Esophagus mucosa (tissue), 1 donor: ENCODE measurements at regions not wholly inside any gene's neighbourhood (a gene's known extent, or its start where the extent isn't known, plus 50 kb on each side); places are given as distances from the start of the nearest gene placed in this dataset.
"Not testable (repeated sequence)": the region's sequence is repeated elsewhere in the genome, so short reads cannot be mapped to it uniquely, and the experiment has no call there.

Source experiments
- ATAC-seq: fragments of 200-7000 bp; cut with Tn5 transposase; one replicate; pipeline ENCODE4 v1.9.1; 2020
- donor health status: DM: yes; HTN: yes; CAD: no.

DNA sequence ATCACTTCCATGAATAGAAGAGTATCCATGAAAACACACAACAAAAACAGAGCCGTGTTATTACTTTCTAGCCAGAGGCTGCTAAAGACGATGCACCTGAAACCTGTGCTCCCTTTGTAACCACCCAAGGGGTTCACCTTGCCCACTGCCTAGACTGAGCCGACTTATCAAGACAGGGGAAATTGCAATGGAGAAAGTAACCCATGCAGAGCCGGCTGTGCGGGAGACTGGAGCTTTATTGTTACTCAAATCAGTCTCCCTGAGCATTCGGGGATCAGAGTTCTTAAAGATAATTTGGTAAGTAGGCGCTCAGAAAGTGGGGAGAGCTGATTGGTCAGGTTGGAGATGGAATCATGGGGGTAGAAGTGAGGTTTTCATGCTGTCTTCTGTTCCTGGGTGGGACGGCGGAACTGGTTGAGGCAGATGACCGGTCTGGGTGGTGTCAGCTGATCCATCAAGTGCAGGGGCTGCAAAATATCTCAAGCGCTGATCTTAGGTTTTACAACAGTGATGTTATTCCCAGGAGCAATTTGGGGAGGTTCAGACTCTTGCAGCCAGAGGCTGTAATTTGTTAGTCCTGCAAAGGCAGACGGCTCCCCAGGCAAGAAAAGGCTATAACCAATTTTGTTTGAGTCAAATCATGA is 366.6 kb downstream of the PREX1 start:
- no peak for ATAC-seq

DNA sequence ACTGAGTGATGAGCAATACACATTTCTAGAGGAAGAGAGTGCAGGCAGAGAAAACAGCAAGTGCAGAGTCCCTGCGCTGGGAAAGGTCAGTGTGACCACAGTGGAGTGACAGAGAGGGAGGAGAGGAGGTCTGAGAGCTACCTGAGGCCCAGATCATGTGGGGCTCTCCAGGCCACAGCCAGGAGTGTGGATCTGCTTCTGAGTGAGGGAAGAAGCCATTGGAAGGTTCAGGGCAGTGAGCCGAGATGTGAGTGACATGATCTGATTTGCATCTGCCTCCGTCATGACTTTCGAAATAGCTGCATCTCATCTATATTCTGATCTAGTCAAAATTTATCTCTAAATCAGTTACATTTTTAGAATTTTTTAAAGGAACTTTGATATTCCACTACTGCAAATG is 367.1 kb downstream of the PREX1 start:
- no peak for ATAC-seq

DNA sequence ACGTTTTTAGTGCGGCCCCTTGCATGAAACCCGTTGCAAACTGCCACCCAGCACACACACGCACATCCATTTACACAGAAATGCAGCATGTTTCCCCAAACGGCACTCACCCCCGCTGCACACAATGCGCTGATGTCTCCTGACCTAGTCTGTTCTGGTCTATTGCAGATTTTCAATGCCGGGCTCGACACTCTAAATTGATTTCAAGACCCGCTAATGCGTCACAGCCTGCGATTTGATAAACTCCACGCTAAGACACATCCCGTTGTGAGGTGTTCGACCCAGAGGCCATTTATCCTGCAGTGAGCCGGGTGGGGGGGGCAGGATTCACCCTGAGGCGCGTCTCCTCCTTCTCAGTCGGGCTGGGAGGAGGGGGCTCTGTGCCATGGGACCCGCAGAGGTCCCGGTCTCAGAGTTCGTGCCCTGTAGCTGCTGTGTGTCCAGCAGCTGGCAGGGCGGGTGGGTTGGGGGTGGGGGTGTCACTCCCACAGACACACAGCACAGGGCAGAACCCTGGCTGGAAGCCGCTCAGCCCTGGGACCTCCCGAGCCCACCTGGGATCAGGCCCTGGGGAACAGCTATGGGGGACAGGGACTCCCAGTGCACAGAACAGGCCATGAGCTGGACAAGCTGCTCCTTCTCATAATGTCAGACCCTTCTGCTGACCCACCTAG is 367.9 kb downstream of the PREX1 start:
- no peak for ATAC-seq

DNA sequence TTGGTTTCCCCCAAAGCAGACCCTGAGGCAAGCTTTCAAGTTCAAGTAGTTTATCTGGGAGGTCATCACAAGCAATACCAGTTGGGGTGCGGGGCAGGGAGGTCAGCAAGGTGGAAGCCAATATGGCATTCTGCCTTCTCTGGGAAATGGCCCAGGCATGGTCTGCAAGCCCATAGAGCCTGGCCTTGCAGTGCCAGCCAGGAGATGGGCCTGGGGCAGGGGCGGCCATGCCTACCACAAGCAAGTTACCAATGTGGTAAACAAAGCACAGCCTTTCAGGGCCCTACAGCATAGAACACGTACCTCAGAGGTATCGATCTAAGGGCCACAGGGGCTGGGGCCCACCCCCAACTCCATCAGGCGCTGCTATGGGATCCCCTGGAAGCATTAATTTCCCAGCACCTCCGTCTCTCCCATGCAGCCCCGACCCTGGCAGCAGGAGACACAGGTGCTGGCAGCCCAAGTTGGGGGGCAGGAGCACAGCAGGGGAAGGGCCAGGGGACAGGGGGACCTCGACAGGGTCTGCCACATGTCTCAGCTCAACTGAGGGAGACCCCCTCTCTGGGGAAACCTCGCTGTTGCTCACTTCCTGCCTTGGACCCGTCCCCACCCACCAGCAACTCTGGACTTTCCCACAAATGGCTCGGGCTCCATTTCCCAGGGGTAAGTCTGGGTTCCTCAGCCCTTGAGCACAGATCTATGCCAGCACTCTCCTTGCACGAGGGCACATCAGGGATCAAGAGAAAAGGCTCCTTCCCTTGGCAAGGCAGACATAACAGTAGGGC is 369.0 kb downstream of the PREX1 start:
- no peak for ATAC-seq

DNA sequence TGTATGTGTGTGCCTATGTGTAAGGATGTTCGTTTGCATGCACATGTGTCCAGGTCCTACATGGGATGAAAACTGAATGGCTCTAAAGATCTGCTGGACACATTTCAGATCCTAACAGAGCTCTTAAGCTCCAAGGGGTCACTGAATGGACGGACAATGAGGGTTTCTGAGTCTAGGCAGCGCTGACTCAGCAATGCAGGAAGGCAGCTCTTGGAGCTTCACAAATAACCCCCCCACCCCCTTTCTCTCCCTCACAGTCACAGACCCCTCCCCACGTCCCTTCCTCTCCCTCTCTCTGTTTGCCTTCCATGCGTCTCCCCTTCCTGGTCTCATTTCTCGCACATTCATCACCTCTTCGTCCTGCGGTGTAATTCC is 369.8 kb downstream of the PREX1 start:
- ATAC-seq = no peak

DNA sequence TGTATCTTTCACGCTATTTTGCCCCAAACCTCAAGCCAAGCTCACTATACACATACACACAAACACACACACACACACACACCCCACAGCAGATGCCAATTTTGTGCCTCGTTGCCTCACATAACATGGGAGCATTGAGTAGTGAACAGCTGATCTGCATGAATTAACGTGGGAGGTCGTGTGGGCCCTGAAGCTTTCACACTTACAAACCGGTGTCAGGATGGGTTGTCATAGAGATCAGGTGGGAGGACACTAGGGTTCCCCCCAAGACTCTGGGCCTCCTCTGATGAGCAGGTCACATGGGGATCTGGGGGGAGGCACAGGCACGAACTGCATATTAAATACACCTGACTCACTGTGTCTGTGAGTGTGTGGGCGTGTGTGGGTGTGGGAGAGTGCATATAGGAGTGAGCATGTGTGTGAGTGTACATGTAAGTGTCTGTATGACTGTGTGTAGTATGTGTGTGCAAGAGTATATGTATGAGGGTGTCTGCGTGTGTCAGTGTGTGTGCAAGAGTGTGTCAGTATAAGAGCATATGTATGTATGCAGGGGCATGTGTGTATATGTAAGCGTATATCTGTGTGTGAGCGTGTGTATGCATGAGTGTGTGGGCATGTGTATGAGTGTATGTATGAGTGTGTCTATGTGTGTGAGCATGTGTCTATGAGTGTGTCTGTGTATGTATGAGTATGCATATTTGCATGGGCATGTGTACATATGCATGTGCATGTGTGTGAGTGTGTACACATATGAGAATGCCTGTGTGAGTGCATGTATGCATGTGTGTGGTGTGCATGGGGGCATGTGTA is 370.4 kb downstream of the PREX1 start:
- no peak for ATAC-seq

DNA sequence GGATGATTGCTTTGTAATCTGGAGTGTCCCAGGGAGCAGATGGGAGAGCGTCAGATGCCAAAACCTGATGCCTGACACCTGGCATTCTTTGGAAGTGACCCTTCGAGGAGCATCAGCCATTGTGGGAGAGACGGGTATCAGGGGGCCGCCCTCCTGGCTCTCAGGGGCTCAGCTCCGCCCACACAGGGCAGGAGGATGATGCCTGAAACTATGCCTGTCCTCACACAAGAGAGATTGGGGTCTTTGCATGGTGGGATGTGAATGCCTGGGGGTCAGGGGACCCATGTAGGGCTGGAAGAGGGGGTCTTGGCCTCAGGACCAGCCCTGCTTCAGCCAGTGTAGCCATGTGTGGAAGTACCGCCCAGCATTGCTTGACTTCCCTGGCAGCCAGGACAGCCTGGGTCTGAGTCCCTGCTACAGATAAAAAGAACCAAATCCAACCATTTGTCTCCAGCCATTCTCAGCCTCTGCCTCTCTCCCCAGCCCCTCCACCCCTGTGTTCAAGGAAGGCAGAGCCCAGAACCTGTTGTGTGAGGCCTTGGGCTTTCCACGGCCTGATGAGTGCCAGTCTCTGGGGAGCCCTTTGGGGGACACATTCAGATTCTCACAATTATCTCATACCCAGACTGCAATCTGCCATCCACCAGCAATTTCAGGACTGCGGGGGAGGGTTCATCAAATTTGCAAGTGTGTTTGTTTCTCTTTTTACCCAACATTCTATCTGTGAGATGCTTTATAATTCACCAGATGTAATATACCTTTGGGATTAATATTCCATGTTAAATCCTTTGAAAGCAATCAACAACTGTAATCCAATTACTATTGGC is 371.2 kb downstream of the PREX1 start:
- ATAC-seq = no peak

DNA sequence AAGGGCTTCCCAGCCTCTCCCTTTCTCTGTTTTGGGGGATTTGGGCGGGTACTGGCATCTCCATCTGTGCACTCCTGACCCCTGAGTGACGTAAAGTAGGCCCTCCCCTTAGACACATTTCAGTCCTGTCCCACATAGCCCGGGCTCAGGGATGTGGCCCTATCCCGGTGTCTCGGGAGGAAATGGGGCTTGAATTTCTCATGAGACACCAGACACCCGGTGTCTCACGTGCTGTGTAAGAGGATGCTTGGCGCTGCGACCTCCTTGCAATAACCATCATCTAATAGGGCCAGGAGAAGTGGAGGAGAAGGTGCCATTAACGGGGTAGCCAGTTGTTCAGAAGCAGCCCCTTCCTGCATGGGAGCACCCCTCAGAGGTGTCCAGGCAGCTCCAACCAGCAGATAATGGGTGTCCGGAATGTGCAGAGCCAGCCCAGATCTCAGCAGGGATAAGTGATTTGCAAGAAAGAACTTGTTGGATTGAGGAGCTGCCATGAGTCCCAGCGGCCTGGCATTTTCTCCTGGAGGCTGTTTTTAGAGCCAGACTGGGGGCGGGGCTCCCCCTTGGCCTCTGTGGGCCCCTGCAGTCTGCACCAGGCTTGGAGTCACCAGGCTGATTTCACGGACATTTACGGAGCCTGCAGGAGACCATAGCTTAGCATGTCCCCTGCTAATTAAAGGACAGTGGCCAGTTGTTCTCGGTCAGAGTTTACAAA is 372.0 kb downstream of the PREX1 start:
- no peak for ATAC-seq

DNA sequence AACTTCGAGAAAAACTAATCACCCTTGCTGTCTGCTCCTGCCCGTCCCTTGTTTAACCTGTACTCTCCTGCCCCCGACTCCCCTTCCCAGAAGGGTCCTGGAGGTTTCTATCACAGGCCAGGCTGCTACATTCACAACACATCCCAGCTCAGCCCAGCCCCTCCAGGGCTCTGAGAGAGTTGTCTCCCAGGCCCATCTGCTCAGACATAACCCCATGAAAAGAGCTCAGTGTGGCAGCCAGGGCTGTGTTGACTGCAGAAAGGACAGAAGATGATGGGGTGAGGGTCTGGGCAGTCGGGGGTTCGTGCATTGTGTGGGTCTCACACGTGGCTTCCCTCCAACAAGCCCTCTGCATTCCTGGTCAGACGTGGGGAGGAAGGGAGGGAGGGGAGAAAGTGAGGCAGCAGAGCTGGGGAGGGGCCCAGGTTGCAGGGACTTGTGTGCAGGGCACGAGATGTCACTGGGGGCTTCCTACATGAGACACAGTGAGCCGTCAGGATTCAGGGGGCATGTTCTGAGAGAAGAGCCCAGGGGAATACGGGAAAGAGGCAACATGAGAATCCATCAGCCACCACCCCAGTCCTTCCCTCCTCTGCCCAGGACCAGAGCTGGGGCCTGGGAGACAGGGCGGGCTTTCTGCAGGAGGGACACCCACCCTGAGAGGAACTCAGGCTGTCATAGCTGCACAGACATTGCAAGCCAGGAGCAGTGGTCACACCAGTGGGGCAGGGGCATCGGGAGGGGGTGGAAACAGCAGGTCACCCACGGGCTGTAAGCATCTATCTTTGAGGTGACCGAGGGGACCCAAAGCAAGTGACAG is 372.9 kb downstream of the PREX1 start:
- no peak for ATAC-seq

DNA sequence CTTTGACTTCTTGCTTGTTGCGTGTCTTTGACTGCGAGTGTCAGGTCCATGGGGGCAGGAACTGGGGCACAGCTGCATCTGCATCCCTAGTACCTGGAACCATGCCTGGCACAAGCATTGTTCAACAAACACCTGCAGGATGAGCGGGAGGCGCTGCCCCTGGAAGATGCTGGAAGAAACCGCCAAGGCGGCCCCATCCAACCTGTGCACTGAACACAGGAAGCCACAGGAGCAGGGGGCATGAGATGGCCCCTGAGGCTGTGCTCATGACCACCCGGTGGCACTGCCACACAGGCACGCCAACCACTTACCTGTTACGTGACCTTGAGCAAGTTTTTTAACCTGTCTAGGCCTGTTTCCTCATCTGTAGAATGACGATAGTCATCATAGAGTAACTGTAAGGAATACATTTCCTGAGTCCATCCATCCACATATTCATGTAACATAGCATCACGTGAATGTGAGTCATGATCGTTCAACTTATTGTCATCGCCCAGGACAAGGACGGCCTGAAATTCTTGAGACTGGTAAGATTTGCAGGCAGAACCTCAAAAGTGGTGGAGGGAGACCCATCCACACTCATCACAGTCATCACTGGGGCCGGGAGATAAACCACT is 374.2 kb downstream of the PREX1 start:
- ATAC-seq = no peak

DNA sequence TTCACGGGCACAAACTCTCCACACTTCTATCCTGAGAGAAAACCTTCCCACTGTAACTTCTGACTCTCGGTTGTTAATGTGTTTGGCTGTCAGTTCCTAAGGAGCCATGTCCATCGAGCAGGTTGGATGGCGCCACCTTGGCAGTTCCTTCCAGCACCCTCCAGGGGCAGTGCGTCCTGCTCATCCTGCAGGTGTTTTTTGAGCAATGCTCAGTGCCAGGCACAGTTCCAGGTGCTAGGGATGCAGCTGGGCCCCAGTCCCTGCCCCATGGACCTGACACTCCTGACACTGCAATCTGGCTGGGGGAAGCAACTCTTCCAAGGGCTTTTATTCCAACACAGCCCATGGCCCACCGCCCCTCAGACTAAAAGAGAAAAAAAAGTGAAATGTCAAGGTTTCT is 376.4 kb downstream of the PREX1 start:
- ATAC-seq = no peak

DNA sequence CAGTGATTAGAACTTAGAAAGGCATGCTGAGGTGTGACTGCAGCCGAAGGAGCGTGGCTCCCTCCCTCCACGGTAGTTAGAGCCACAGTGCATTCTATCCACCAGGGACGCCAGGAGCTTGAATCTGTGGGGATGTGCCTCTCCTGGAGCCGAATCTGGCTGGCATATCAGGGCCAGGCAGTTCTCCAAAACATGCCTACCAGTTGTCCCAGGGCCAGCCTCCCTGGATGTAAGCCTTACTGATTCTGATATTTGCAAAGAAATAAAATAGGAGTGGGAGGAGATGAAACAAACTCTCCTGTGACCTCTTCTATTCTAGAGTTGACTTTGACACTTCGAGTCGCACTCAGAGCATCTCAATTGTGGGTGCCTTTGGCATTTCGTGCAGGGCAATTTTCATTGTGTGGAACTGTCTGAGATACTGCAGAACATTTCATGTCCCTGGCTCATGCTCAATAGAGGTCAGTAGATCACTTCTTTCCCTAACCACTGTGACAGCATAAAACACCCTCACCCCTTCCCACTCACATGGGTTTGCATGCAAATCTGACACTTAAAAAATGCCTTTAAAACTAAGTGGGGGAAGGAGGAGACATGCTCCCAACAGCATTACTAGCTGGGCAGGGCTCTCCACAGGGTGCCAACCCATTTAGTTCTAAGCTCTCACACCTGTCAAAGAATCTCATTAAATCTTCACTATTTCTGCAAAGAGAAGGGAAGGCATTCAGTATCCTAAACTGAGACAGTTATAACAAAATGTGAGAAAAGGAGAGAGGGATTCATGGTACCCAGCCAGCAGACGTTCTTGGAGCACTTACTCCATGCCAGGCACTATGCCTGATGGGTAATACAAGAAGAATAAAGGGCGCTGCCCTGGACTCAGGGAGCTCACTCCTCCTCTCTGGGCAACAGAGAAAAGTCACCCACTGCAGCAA is 378.9 kb downstream of the PREX1 start:
- ATAC-seq = no peak

DNA sequence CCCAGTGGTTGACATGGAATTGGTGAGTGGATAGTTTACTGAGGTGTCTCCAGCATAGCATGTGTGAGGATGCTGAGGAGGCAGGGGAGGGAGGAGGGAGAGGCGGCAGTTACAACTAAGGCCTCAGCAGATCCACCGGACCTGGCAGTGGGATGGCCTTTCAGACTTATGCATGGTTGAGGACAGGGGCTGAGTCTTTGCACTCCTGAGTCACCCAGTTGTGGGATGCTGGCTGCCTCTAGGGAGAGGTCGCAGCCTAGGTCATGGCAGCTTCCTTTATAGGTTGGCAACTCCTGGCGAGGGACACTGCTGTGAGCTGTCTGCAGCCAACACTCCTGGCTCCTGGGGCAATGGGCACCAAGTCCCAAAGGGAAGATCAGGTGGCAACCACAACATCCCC is 380.3 kb downstream of the PREX1 start:
- ATAC-seq = no peak

DNA sequence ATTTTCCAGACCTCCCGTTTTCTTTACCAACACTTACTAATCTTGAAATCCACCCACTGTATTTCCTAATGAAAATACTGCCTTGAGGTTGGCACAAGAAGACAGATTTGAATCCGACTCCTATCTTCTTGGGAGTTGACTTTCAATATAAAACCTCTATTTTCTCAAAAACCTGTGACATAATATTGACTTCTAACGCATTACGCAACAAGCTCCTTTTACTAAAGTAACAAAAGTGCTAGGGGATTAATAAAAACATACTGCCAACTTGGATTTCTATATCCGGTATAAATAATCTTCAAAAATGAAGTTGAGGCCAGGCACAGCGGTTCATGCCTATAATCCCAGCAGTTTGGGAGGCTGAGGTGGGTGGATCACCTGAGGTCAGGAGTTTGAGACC is 382.0 kb downstream of the PREX1 start:
- no peak for ATAC-seq

DNA sequence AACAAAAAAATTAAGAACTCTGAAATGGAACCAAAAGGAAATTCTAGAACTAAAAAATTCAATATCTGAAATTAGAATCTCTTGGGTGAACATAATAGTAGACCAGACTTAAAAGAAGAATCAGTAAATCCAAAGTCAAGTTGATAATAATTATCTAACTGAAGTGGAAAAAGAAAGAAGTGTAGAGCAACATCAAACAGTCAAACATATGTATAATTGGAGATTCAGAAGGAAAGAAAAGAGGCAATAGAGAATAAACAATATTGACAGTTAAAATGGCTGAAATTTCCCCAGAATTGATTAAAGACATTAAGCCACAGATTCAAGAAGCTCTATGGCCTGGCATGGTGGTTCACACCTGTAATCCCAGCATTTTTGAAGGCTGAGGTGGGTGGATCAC is 383.6 kb downstream of the PREX1 start:
- no peak for ATAC-seq

DNA sequence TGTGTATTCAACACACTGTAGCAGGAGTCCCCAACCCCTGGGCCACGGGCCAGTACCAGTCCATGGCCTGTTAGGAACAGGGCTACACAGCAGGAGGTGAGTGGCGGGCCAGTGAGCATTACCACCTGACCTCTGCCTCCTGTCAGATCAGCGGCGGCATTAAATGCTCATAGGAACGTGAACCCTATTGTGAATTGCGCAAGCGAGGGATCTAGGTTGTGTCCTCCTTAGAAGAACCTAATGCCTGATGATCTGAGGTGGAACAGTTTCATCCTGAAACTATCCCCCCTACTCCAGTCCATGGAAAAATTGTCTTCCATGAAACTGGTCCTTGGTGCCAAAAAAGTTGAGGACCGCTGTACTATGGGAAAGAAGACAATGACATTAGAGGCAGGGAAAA is 386.9 kb downstream of the PREX1 start:
- ATAC-seq = no peak

DNA sequence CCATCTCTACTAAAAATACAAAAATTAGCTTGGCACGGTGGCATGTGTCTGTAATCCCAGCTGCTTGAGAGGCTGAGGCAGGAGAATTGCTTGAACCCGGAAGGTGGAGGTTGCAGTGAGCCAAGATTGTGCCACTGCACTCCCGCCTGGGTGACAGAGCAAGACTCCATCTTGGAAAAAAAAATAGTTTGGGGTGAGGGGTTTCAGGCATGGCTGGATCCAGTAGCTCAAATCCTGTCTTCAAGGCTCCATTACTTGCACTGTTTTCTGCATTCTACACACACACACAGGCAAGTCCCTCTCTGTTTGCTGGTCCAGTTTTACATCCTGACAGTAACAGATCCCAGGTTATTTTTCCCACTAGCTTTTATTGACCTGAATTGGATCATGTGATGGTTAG is 387.5 kb downstream of the PREX1 start:
- not testable (repeated sequence) for ATAC-seq

DNA sequence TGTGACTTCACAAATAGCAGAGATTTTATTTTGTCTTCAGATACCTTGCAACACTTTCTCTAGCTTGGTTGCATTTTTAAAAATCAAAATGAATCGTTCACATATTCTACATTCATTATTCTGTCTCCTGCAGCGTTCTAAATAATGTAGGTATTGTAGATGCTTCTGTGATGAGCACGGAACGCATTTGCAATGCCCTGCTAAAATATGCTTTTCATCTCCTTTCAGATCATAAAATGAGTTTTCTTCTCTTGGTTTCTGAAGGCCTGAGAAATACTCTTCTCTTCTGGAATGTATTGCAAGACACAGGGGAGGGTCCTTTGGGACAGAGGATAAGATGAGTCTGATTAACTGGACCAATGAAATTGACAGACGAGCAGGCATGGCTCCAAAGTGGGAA is 390.7 kb downstream of the PREX1 start:
- no peak for ATAC-seq

DNA sequence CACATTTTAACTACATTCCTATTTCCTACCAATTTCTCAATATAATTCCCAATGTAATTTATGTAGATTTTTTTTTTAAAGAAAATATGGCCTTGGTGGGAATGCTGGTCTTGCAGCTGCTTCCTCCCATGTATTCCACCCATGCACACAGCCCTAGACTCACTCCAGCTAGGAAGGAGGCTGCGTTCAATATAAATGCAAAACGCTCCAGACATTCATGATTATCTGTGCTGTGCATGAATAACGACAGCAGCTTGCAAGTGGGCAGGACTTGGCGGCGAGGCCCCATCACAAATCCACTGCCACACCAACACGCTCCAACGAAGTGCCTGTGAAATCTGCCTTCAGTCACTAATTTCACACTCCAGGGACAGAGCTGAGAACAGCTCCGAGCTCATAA is 391.2 kb downstream of the PREX1 start:
- ATAC-seq = not testable (repeated sequence)
